ENCODE measurements at regions not wholly inside any gene's neighbourhood (a gene's known extent, or its start where the extent isn't known, plus 50 kb on each side); places are given as distances from the start of the nearest gene placed in this dataset.

DNA sequence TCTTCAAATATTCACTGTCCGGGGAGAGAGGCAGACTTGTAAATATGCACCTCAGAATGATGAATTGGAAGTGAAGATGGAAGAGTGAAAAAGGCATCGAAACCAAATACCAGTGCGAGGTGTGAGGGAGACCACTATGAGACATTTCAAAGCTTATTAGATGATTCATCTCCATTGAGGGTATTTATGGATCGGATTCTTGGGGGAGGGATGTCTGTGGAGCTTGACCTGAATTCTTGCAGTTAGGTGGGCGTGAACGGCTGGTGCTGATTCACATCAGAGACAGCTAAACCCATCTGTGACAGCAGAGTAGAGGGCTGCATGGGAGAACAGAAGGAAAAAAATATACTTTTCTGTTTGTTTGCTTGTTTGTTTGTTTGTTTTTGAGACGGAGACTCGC, 677.2 kb downstream of the AACS start:
- H3K27ac Mint-ChIP-seq, result no peak overlapping the region
- H3K4me1 Mint-ChIP-seq (ENCODE audit: low read depth), result no peaks in the 10 kb centered on the region
- no peak overlapping the region for H3K4me3 Mint-ChIP-seq (ENCODE audit: low read depth)
- H3K36me3 Mint-ChIP-seq (ENCODE audit: insufficient read depth), result no peaks in the 10 kb centered on the region
- H3K27me3 Mint-ChIP-seq, result peaks cover 8% of the 10 kb centered on the region
- peaks cover 10% of the 10 kb centered on the region for H3K9me3 Mint-ChIP-seq (ENCODE audit: low read depth)
- no peak for DNase-seq (ENCODE audit: low spot score, unreplicated experiment)
- TF ChIP-seq, protein P1, sequence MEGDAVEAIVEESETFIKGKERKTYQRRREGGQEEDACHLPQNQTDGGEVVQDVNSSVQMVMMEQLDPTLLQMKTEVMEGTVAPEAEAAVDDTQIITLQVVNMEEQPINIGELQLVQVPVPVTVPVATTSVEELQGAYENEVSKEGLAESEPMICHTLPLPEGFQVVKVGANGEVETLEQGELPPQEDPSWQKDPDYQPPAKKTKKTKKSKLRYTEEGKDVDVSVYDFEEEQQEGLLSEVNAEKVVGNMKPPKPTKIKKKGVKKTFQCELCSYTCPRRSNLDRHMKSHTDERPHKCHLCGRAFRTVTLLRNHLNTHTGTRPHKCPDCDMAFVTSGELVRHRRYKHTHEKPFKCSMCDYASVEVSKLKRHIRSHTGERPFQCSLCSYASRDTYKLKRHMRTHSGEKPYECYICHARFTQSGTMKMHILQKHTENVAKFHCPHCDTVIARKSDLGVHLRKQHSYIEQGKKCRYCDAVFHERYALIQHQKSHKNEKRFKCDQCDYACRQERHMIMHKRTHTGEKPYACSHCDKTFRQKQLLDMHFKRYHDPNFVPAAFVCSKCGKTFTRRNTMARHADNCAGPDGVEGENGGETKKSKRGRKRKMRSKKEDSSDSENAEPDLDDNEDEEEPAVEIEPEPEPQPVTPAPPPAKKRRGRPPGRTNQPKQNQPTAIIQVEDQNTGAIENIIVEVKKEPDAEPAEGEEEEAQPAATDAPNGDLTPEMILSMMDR (IDR thresholded peaks at IDR 0.05; ENCODE audit: unreplicated experiment), result no peak

DNA sequence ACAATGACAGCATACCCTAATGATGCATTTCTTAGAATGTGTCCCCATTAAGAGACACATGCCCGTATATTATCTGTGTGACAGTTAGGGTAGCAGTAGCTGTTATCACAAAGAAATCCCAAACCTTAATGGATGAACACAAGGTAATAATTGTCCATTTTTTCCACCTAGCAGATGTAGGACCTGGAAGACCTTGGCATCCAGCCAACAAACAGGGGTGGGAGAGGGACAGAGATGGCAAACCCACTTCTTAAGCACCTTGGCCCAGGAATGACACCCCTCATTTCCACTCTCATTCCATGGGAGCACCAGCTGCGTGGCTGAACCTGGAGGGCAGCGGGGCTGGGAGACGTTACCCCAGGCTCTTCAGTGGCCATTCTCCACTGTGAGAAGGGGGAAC, 679.0 kb downstream of the AACS start:
- H3K4me3 Mint-ChIP-seq (ENCODE audit: low read depth), result no peak overlapping the region
- H3K27me3 Mint-ChIP-seq, result peaks cover 8% of the 10 kb centered on the region
- TF ChIP-seq, protein P1 (IDR thresholded peaks at IDR 0.05; ENCODE audit: unreplicated experiment), result no peak
- no peak overlapping the region for H3K27ac Mint-ChIP-seq
- no peaks in the 10 kb centered on the region for H3K4me1 Mint-ChIP-seq (ENCODE audit: low read depth)
- no peak for DNase-seq (ENCODE audit: low spot score, unreplicated experiment)
- no peaks in the 10 kb centered on the region for H3K36me3 Mint-ChIP-seq (ENCODE audit: insufficient read depth)
- H3K9me3 Mint-ChIP-seq (ENCODE audit: low read depth), result peaks cover 16% of the 10 kb centered on the region

- Mint-ChIP-seq H3K9me3 (ENCODE audit: low read depth) (peaks cover 9% of the 10 kb centered on the region), H3K27ac (no peak overlapping the region), H3K27me3 (no peaks in the 10 kb centered on the region), H3K4me1 (ENCODE audit: low read depth) (no peaks in the 10 kb centered on the region), H3K4me3 (ENCODE audit: low read depth) (no peak overlapping the region), H3K36me3 (ENCODE audit: insufficient read depth) (no peaks in the 10 kb centered on the region)
- no peak for DNase-seq (ENCODE audit: low spot score, unreplicated experiment)
- TF ChIP-seq, protein P1 (IDR thresholded peaks at IDR 0.05; ENCODE audit: unreplicated experiment), result no peak
Observed at GRCh38 chr12:125755512-125755911, 690.3 kb downstream of the AACS start.

DNA sequence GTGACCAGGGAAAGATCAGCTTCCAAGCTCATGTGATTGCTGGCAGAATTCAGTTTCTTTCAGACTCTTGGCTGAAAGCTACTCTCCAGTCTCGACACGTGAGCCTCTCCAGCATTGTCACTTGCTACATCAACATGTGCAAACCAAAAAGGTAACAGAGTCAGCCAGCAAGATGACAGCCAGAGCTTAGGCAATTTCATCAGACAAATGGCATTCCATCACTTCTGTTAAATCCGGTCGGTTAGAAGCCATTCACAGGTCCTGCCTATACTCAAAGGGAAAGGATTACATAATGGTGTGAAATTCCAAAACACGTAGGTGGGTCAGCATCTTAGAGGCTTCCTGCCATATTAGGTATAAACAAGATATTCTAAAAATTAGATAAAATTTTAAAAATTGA, 700.9 kb downstream of the AACS start:
- Mint-ChIP-seq H3K4me3 (ENCODE audit: low read depth) (no peak overlapping the region), H3K27me3 (peaks cover 5% of the 10 kb centered on the region), H3K27ac (no peak overlapping the region), H3K9me3 (ENCODE audit: low read depth) (no peaks in the 10 kb centered on the region), H3K4me1 (ENCODE audit: low read depth) (peaks cover 1% of the 10 kb centered on the region), H3K36me3 (ENCODE audit: insufficient read depth) (no peaks in the 10 kb centered on the region)
- DNase-seq (ENCODE audit: low spot score, unreplicated experiment), result no peak
- TF ChIP-seq, protein P1 (IDR thresholded peaks at IDR 0.05; ENCODE audit: unreplicated experiment), result no peak

GRCh38 chr12:125772403-125772802, 707.2 kb downstream of the AACS start:
- Mint-ChIP-seq H3K9me3 (ENCODE audit: low read depth) (peaks cover 4% of the 10 kb centered on the region), H3K27me3 (peaks cover 13% of the 10 kb centered on the region), H3K4me1 (ENCODE audit: low read depth) (no peaks in the 10 kb centered on the region), H3K27ac (no peak overlapping the region), H3K4me3 (ENCODE audit: low read depth) (no peak overlapping the region), H3K36me3 (ENCODE audit: insufficient read depth) (no peaks in the 10 kb centered on the region)
- DNase-seq (ENCODE audit: low spot score, unreplicated experiment), result no peak
- TF ChIP-seq, protein P1 (IDR thresholded peaks at IDR 0.05; ENCODE audit: unreplicated experiment), result no peak

All from progenitor cell of endocrine pancreas (in vitro differentiated cells).